ENCODE measurements at regions not wholly inside any gene's neighbourhood (a gene's known extent, or its start where the extent isn't known, plus 50 kb on each side); places are given as distances from the start of the nearest gene placed in this dataset.

DNA sequence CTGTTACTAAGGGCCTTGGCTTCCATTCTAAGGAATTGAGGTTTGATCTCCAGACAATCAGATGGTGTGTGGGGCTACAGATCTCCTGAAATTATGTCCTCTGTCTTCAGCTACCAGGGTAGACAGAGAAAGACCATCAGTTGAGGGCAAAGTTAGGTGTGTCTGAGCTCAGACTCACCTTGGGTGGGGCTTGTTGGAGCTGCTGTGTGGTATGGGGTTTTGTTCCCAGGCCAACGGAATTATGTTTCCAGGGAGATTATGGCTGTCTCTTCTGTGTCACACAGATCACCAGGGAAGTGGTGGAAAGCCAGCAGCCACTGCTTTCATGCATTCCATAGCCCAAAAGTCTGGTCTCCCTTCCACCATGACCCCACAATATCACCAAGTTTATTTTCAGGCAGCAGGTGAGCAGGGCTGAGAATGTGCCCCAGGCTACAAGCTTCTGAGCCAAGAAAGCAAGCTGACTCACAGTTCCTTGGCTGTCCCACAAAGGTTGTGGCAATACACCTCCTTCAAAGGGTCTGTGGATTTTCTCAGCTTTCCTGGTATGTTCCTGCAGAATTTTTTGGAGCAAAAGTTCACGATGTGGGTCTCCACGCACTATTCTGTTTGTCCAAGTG is 714.9 kb downstream of the LUZP2 start:
- Histone ChIP-seq H3K36me3 (ENCODE audit: control insufficient read depth in 4 of 4, insufficient read depth in 4 of 4, low read length in 3 of 4) (no peaks in the 10 kb centered on the region), H3K4me3 (ENCODE audit: control insufficient read depth in 1 of 7, extremely low read depth in 1 of 7, insufficient read depth in 4 of 7, low read depth in 2 of 7, low read length in 6 of 7) (no peak overlapping the region), H3K4me1 (ENCODE audit: control extremely low read depth in 1 of 4, control insufficient read depth in 4 of 4, insufficient read depth in 4 of 4, low read length in 3 of 4) (no peaks in the 10 kb centered on the region), H3K27me3 (replicated peaks in 2 of 5; ENCODE audit: control insufficient read depth in 4 of 5, insufficient read depth in 5 of 5, low read length in 4 of 5) (no peaks in the 10 kb centered on the region), H3K9me3 (ENCODE audit: control extremely low read depth in 1 of 5, control insufficient read depth in 4 of 5, insufficient read depth in 2 of 5, low read depth in 1 of 5, low read length in 4 of 5) (peaks cover 0 to 2% (median 0%) of the 10 kb centered on the region in 5 experiments), H3K27ac (ENCODE audit: insufficient read depth in 1 of 2, low read depth in 1 of 2, low read length in 2 of 2, poor library complexity in 1 of 2, severe bottlenecking in 2 of 2) (no peak overlapping the region)
- ChIA-PET POLR2A (no interaction called here), CTCF (no interaction called here)
- 100% methylated on average over 2 of the region's 3 CpGs for WGBS (ENCODE audit: insufficient coverage)
- no peak for DNase-seq

DNA sequence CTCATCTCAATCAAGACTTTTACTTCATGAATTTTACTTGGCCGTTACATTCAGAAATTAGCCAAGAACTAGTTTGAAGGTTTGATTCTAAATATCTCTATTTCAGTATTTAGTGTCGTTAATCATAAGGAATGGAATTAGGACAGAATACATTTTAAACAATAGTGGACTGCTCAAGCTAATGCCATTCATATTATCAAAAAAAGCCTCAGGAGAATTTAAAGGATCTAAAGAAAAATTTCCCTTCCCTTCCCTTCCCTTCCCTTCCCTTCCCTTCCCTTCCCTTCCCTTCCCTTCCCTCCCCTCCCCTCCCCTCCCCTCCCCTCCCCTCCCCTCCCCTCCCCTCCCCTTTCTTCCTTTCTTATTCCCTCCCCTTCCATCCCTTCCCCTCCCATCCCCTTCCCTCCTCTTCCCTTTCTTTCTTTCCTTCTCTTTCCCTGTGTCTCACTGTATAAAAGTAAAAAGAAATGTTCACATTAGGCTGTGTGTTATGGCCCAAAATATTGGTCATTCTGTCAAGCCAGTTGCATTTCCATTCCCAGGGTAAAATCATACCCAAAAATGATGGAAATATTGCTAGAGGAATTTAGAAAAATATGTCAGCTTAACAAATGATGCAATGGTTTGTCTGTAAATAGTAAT is 717.8 kb downstream of the LUZP2 start:
- no peaks in the 10 kb centered on the region for H3K27me3 ChIP-seq (replicated peaks in 2 of 5; ENCODE audit: control insufficient read depth in 4 of 5, insufficient read depth in 5 of 5, low read length in 4 of 5)
- H3K27ac ChIP-seq (ENCODE audit: insufficient read depth in 1 of 2, low read depth in 1 of 2, low read length in 2 of 2, poor library complexity in 1 of 2, severe bottlenecking in 2 of 2) = no peak overlapping the region
- no peaks in the 10 kb centered on the region for H3K36me3 ChIP-seq (ENCODE audit: control insufficient read depth in 4 of 4, insufficient read depth in 4 of 4, low read length in 3 of 4)

DNA sequence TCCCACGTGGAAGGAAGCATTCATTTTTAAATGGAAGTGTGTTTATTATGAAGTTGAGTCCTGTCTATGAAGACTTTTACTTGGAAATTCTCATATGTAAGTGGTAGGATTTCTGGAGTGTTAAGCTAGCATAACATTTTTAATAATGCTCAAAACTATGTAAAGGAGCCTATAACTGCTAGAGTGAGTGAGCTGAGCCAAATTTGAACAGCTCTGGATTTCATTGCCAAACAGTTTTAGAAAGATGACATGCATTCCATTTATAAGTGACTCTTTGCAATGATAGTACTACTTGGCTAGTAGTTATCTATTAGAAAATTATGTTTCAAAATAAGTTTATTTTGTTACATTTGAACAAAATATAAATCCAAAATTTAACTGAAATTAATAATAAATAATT is 721.2 kb downstream of the LUZP2 start:
- WGBS (ENCODE audit: insufficient coverage) = no CpG with 5 or more reads among the region's 1 CpG
- POLR2A ChIA-PET = no interaction called here
- Histone ChIP-seq H3K4me1 (ENCODE audit: control extremely low read depth in 1 of 4, control insufficient read depth in 4 of 4, insufficient read depth in 4 of 4, low read length in 3 of 4) (no peaks in the 10 kb centered on the region), H3K9me3 (ENCODE audit: control extremely low read depth in 1 of 5, control insufficient read depth in 4 of 5, insufficient read depth in 2 of 5, low read depth in 1 of 5, low read length in 4 of 5) (no peaks in the 10 kb centered on the region), H3K4me3 (ENCODE audit: control insufficient read depth in 1 of 7, extremely low read depth in 1 of 7, insufficient read depth in 4 of 7, low read depth in 2 of 7, low read length in 6 of 7) (no peak overlapping the region), H3K27ac (ENCODE audit: insufficient read depth in 1 of 2, low read depth in 1 of 2, low read length in 2 of 2, poor library complexity in 1 of 2, severe bottlenecking in 2 of 2) (no peak overlapping the region), H3K36me3 (ENCODE audit: control insufficient read depth in 4 of 4, insufficient read depth in 4 of 4, low read length in 3 of 4) (no peaks in the 10 kb centered on the region), H3K27me3 (replicated peaks in 2 of 5; ENCODE audit: control insufficient read depth in 4 of 5, insufficient read depth in 5 of 5, low read length in 4 of 5) (no peaks in the 10 kb centered on the region)
- CTCF ChIA-PET = no interaction called here
- DNase-seq = no peak

More for the DNA sequence above, 717.8 kb downstream of the LUZP2 start:
- ChIA-PET POLR2A (no interaction called here), CTCF (interaction anchor here (0.6 kb wide), 1 partner anchor 94 kb away, joined by 3 read pairs; no protein-coding TSS in a partner anchor)
- Histone ChIP-seq H3K4me3 (ENCODE audit: control insufficient read depth in 1 of 7, extremely low read depth in 1 of 7, insufficient read depth in 4 of 7, low read depth in 2 of 7, low read length in 6 of 7) (no peak overlapping the region), H3K9me3 (ENCODE audit: control extremely low read depth in 1 of 5, control insufficient read depth in 4 of 5, insufficient read depth in 2 of 5, low read depth in 1 of 5, low read length in 4 of 5) (no peaks in the 10 kb centered on the region), H3K4me1 (ENCODE audit: control extremely low read depth in 1 of 4, control insufficient read depth in 4 of 4, insufficient read depth in 4 of 4, low read length in 3 of 4) (no peaks in the 10 kb centered on the region)
- no CpG with 5 or more reads among the region's 2 CpGs for WGBS (ENCODE audit: insufficient coverage)
- no peak for DNase-seq

DNA sequence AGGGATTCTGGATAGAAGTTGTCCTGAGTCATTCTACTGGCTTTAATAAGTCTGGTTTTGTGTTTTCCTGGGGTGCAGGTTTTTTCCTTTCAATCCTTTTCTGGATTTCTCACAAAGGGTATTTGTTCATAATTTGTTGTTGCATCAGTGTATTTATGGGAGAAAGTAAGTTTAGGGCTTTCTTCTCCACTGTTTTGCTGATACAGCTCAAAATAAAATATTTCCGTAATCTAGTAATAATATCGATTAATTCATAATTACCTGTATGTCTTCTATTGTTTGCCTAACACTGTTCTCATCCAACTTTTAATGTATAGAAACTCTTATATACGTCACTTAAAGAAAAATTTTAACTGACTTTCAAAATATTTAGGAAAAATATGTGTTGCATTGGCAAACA is 728.2 kb downstream of the LUZP2 start:
- CTCF ChIA-PET = no interaction called here
- POLR2A ChIA-PET = no interaction called here
- no peaks in the 10 kb centered on the region for H3K4me1 ChIP-seq (ENCODE audit: control extremely low read depth in 1 of 4, control insufficient read depth in 4 of 4, insufficient read depth in 4 of 4, low read length in 3 of 4)
- no peaks in the 10 kb centered on the region for H3K36me3 ChIP-seq (ENCODE audit: control insufficient read depth in 4 of 4, insufficient read depth in 4 of 4, low read length in 3 of 4)
- no peak overlapping the region for H3K4me3 ChIP-seq (ENCODE audit: control insufficient read depth in 1 of 7, extremely low read depth in 1 of 7, insufficient read depth in 4 of 7, low read depth in 2 of 7, low read length in 6 of 7)
- H3K9me3 ChIP-seq (ENCODE audit: control extremely low read depth in 1 of 5, control insufficient read depth in 4 of 5, insufficient read depth in 2 of 5, low read depth in 1 of 5, low read length in 4 of 5) = no peaks in the 10 kb centered on the region
- no CpG with 5 or more reads among the region's 3 CpGs for WGBS (ENCODE audit: insufficient coverage)
- no peak overlapping the region for H3K27ac ChIP-seq (ENCODE audit: insufficient read depth in 1 of 2, low read depth in 1 of 2, low read length in 2 of 2, poor library complexity in 1 of 2, severe bottlenecking in 2 of 2)
- no peak for DNase-seq
- H3K27me3 ChIP-seq (replicated peaks in 2 of 5; ENCODE audit: control insufficient read depth in 4 of 5, insufficient read depth in 5 of 5, low read length in 4 of 5) = no peaks in the 10 kb centered on the region

DNA sequence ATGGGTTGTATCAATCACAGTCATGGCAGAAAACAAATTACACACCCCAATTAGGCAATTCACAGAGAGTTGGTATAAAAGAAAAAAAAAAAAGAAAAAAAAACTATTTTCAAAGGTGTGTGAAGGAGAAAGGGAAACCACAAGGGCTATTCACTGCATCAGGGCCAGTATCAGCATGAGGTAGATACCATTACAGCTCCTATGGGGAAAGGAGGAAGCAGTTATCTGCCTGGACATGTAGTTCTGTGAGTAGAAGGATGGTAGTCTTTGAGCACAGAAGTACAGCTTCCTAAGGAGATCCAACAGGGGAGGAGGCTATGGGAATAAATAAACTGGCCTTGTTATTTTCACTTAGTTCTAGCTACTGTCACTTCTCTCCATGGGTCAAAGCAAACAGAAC is 746.1 kb downstream of the LUZP2 start:
- POLR2A ChIA-PET = no interaction called here
- CTCF ChIA-PET = no interaction called here
- no peak for DNase-seq
- H3K27ac ChIP-seq (ENCODE audit: insufficient read depth in 1 of 2, low read depth in 1 of 2, low read length in 2 of 2, poor library complexity in 1 of 2, severe bottlenecking in 2 of 2) = no peak overlapping the region
- no peaks in the 10 kb centered on the region for H3K4me1 ChIP-seq (ENCODE audit: control extremely low read depth in 1 of 4, control insufficient read depth in 4 of 4, insufficient read depth in 4 of 4, low read length in 3 of 4)
- no peaks in the 10 kb centered on the region for H3K36me3 ChIP-seq (ENCODE audit: control insufficient read depth in 4 of 4, insufficient read depth in 4 of 4, low read length in 3 of 4)
- no peaks in the 10 kb centered on the region for H3K9me3 ChIP-seq (ENCODE audit: control extremely low read depth in 1 of 5, control insufficient read depth in 4 of 5, insufficient read depth in 2 of 5, low read depth in 1 of 5, low read length in 4 of 5)
- H3K4me3 ChIP-seq (ENCODE audit: control insufficient read depth in 1 of 7, extremely low read depth in 1 of 7, insufficient read depth in 4 of 7, low read depth in 2 of 7, low read length in 6 of 7) = no peak overlapping the region
- H3K27me3 ChIP-seq (replicated peaks in 2 of 5; ENCODE audit: control insufficient read depth in 4 of 5, insufficient read depth in 5 of 5, low read length in 4 of 5) = no peaks in the 10 kb centered on the region

DNA sequence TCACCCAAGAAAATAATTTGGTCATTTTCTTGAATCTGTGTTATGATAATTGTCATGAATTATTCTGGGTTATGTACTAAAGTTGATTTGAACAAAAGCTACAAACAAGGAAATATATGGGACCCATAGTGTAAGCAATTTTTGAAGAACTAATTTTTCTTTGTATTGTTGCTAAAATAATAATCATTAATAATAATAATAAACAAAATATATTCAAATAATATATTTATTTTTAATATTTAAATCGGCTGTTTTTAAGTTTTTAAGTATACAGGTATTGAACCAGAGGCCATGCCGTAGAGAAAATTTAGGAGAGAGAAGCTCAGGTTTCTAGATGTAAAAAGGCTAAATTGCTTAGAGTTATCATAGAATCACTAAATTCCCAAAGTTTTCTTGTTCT is 747.3 kb downstream of the LUZP2 start:
- WGBS (ENCODE audit: insufficient coverage) = no CpG with 5 or more reads among the region's 2 CpGs

DNA sequence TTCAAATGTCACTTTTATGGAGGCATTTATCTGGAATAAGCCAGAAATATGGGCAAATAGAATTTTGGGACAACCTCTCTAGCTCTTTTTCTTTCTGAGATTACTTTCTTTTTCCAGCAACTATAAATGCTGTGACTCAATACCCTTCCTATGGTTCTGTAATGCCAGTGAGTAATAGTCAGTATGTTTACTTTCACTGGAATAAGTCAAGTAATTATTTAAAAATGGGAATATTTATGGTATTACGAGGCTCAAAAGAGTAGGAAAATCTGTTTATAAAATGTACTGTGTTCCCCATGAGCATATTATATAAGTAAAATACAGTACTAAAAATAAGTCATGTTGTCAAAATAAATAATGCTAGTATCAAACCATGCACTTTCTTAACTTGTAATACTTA is 750.5 kb downstream of the LUZP2 start:
- WGBS (ENCODE audit: insufficient coverage) = no CpG with 5 or more reads among the region's 1 CpG
- Histone ChIP-seq H3K27ac (ENCODE audit: insufficient read depth in 1 of 2, low read depth in 1 of 2, low read length in 2 of 2, poor library complexity in 1 of 2, severe bottlenecking in 2 of 2) (no peak overlapping the region), H3K4me1 (ENCODE audit: control extremely low read depth in 1 of 4, control insufficient read depth in 4 of 4, insufficient read depth in 4 of 4, low read length in 3 of 4) (no peaks in the 10 kb centered on the region), H3K27me3 (replicated peaks in 2 of 5; ENCODE audit: control insufficient read depth in 4 of 5, insufficient read depth in 5 of 5, low read length in 4 of 5) (no peaks in the 10 kb centered on the region), H3K4me3 (ENCODE audit: control insufficient read depth in 1 of 7, extremely low read depth in 1 of 7, insufficient read depth in 4 of 7, low read depth in 2 of 7, low read length in 6 of 7) (no peak overlapping the region), H3K36me3 (ENCODE audit: control insufficient read depth in 4 of 4, insufficient read depth in 4 of 4, low read length in 3 of 4) (no peaks in the 10 kb centered on the region), H3K9me3 (ENCODE audit: control extremely low read depth in 1 of 5, control insufficient read depth in 4 of 5, insufficient read depth in 2 of 5, low read depth in 1 of 5, low read length in 4 of 5) (no peaks in the 10 kb centered on the region)
- ChIA-PET CTCF (no interaction called here), POLR2A (no interaction called here)
- DNase-seq = no peak

More for the DNA sequence above, 747.3 kb downstream of the LUZP2 start:
- H3K4me3 ChIP-seq (ENCODE audit: control insufficient read depth in 1 of 7, extremely low read depth in 1 of 7, insufficient read depth in 4 of 7, low read depth in 2 of 7, low read length in 6 of 7) = no peak overlapping the region
- H3K27ac ChIP-seq (ENCODE audit: insufficient read depth in 1 of 2, low read depth in 1 of 2, low read length in 2 of 2, poor library complexity in 1 of 2, severe bottlenecking in 2 of 2) = no peak overlapping the region
- ChIA-PET CTCF (no interaction called here), POLR2A (no interaction called here)
- H3K9me3 ChIP-seq (ENCODE audit: control extremely low read depth in 1 of 5, control insufficient read depth in 4 of 5, insufficient read depth in 2 of 5, low read depth in 1 of 5, low read length in 4 of 5) = no peaks in the 10 kb centered on the region
- no peak for DNase-seq
- H3K27me3 ChIP-seq (replicated peaks in 2 of 5; ENCODE audit: control insufficient read depth in 4 of 5, insufficient read depth in 5 of 5, low read length in 4 of 5) = no peaks in the 10 kb centered on the region
- no peaks in the 10 kb centered on the region for H3K36me3 ChIP-seq (ENCODE audit: control insufficient read depth in 4 of 4, insufficient read depth in 4 of 4, low read length in 3 of 4)
- no peaks in the 10 kb centered on the region for H3K4me1 ChIP-seq (ENCODE audit: control extremely low read depth in 1 of 4, control insufficient read depth in 4 of 4, insufficient read depth in 4 of 4, low read length in 3 of 4)
